ENCODE measurements at regions not wholly inside any gene's neighbourhood (a gene's known extent, or its start where the extent isn't known, plus 50 kb on each side); places are given as distances from the start of the nearest gene placed in this dataset.

- no peak for TF ChIP-seq CTCF (IDR thresholded peaks at IDR 0.05; ENCODE audit: control insufficient read depth, extremely low read depth, insufficient read depth)
- no peak overlapping the region for H3K4me3 ChIP-seq (ENCODE audit: low read depth, low read length)
- DNase-seq (ENCODE audit: low read depth), result no peak
Observed at GRCh38 chr16:26688105-26688504, 378.6 kb upstream of the C16orf82 start.

GRCh38 chr16:26688699-26689098, 378.0 kb upstream of the C16orf82 start:
- TF ChIP-seq CTCF (IDR thresholded peaks at IDR 0.05; ENCODE audit: control insufficient read depth, extremely low read depth, insufficient read depth), result no peak
- no peak for DNase-seq (ENCODE audit: low read depth)
- no peak overlapping the region for H3K4me3 ChIP-seq (ENCODE audit: low read depth, low read length)

- no peak for DNase-seq (ENCODE audit: low read depth)
- TF ChIP-seq CTCF (IDR thresholded peaks at IDR 0.05; ENCODE audit: control insufficient read depth, extremely low read depth, insufficient read depth), result no peak
Observed at GRCh38 chr16:26692658-26693057, 374.1 kb upstream of the C16orf82 start.

GRCh38 chr16:26697807-26698206, 368.9 kb upstream of the C16orf82 start:
- DNase-seq (ENCODE audit: low read depth), result no peak
- no peak overlapping the region for H3K4me3 ChIP-seq (ENCODE audit: low read depth, low read length)
- TF ChIP-seq CTCF (IDR thresholded peaks at IDR 0.05; ENCODE audit: control insufficient read depth, extremely low read depth, insufficient read depth), result no peak

More at GRCh38 chr16:26692658-26693057, 374.1 kb upstream of the C16orf82 start:
- H3K4me3 ChIP-seq (ENCODE audit: low read depth, low read length), result no peak overlapping the region

- TF ChIP-seq CTCF (IDR thresholded peaks at IDR 0.05; ENCODE audit: control insufficient read depth, extremely low read depth, insufficient read depth), result no peak
- no peak overlapping the region for H3K4me3 ChIP-seq (ENCODE audit: low read depth, low read length)
Observed at GRCh38 chr16:26700250-26700649, 366.5 kb upstream of the C16orf82 start.

GRCh38 chr16:26701243-26701886, 365.4 kb upstream of the C16orf82 start:
- no peak for TF ChIP-seq CTCF (IDR thresholded peaks at IDR 0.05; ENCODE audit: control insufficient read depth, extremely low read depth, insufficient read depth)
- H3K4me3 ChIP-seq (ENCODE audit: low read depth, low read length), result no peak overlapping the region
- no peak for DNase-seq (ENCODE audit: low read depth)

More at GRCh38 chr16:26700250-26700649, 366.5 kb upstream of the C16orf82 start:
- DNase-seq (ENCODE audit: low read depth), result no peak

GRCh38 chr16:26705346-26705745, 361.4 kb upstream of the C16orf82 start:
- no peak overlapping the region for H3K4me3 ChIP-seq (ENCODE audit: low read depth, low read length)
- TF ChIP-seq CTCF (IDR thresholded peaks at IDR 0.05; ENCODE audit: control insufficient read depth, extremely low read depth, insufficient read depth), result no peak
- no peak for DNase-seq (ENCODE audit: low read depth)
